Activated CD8-positive, alpha-beta T cell treated with anti-CD3 and anti-CD28 coated beads for 36 hours (primary cell): ENCODE measurements at regions not wholly inside any gene's neighbourhood (a gene's known extent, or its start where the extent isn't known, plus 50 kb on each side); places are given as distances from the start of the nearest gene placed in this dataset.

Source experiments
- ATAC-seq: fragments of 200-7000 bp; cut with Tn5 transposase; one replicate; pipeline ENCODE4 v1.10.0; 2021; ENCODE audit warnings: mild to moderate bottlenecking, moderate library complexity
- CTCF ChIA-PET: fragments of 350-600 bp; sonication (Branson Sonifier 250); formaldehyde crosslinking; loops from one replicate; lab custom pipeline; 2021; ENCODE audit warnings: antibody characterized with exemption; lab: Charles Lee
- POLR2A ChIA-PET: fragments of 350-600 bp; sonication (Branson Sonifier 250); formaldehyde crosslinking; loops from one replicate; lab custom pipeline; 2021; ENCODE audit warnings: antibody characterized with exemption; lab: Charles Lee
- DNase-seq: peaks from one replicate; pipeline ENCODE4 v3.0.0-alpha.2; 2020
- H3K27ac Mint-ChIP-seq: one replicate; pipeline ENCODE4 v1.8.0; 2021; ENCODE audit warnings: mild to moderate bottlenecking, mixed read lengths
- H3K27me3 Mint-ChIP-seq: one replicate; pipeline ENCODE4 v1.8.0; 2021; ENCODE audit warnings: mixed read lengths
- H3K36me3 Mint-ChIP-seq: one replicate; pipeline ENCODE4 v1.8.0; 2021; ENCODE audit warnings: low read depth, mixed read lengths
- H3K4me1 Mint-ChIP-seq: one replicate; pipeline ENCODE4 v1.8.0; 2021; ENCODE audit warnings: low read depth, mixed read lengths
- H3K4me3 Mint-ChIP-seq: one replicate; pipeline ENCODE4 v1.8.0; 2021; ENCODE audit warnings: mild to moderate bottlenecking, moderate library complexity, mixed read lengths
- H3K9me3 Mint-ChIP-seq: one replicate; pipeline ENCODE4 v1.8.0; 2021; ENCODE audit warnings: mixed read lengths
- intact Hi-C: fragments of 100-400 bp; cut with micrococcal nuclease; formaldehyde crosslinking; loops from one replicate; pipeline ENCODE4 v1.10.0; 2022
- TF ChIP-seq, protein P1 (sequence below): fragments of 200-600 bp; IDR thresholded peaks from one replicate; pipeline ENCODE4 v1.8.0; 2022; ENCODE audit warnings: antibody characterized with exemption, mild to moderate bottlenecking

DNA sequence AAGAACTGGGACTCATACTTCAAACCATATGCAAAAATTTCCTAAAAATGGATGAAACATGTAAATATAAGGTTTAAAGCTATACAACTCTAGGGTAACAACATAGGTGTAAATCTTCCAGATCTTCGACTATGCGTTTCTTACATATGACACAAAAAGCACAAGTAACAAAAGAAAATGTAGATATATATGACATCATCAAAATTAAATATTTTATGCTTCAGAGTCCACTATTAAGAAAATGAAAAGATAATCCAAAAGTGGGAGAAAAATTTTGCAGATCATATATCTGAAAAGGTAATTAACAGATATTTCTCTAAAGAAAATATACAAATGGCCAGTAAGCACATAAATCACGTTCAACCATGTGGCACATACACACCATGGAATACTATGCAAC lies 164.2 kb upstream of the ACTRT1 start:
- H3K4me3 Mint-ChIP-seq: no peak overlapping the region
- H3K27me3 Mint-ChIP-seq: no peaks in the 10 kb centered on the region
- intact Hi-C loops: no loop called here
- no peaks in the 10 kb centered on the region for H3K4me1 Mint-ChIP-seq
- TF ChIP-seq, protein P1, sequence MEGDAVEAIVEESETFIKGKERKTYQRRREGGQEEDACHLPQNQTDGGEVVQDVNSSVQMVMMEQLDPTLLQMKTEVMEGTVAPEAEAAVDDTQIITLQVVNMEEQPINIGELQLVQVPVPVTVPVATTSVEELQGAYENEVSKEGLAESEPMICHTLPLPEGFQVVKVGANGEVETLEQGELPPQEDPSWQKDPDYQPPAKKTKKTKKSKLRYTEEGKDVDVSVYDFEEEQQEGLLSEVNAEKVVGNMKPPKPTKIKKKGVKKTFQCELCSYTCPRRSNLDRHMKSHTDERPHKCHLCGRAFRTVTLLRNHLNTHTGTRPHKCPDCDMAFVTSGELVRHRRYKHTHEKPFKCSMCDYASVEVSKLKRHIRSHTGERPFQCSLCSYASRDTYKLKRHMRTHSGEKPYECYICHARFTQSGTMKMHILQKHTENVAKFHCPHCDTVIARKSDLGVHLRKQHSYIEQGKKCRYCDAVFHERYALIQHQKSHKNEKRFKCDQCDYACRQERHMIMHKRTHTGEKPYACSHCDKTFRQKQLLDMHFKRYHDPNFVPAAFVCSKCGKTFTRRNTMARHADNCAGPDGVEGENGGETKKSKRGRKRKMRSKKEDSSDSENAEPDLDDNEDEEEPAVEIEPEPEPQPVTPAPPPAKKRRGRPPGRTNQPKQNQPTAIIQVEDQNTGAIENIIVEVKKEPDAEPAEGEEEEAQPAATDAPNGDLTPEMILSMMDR: no peak
- DNase-seq (no peak), ATAC-seq (no peak)
- POLR2A ChIA-PET: no interaction called here
- CTCF ChIA-PET: no interaction called here
- no peak overlapping the region for H3K27ac Mint-ChIP-seq
- no peaks in the 10 kb centered on the region for H3K36me3 Mint-ChIP-seq
- H3K9me3 Mint-ChIP-seq: peaks cover 5% of the 10 kb centered on the region

DNA sequence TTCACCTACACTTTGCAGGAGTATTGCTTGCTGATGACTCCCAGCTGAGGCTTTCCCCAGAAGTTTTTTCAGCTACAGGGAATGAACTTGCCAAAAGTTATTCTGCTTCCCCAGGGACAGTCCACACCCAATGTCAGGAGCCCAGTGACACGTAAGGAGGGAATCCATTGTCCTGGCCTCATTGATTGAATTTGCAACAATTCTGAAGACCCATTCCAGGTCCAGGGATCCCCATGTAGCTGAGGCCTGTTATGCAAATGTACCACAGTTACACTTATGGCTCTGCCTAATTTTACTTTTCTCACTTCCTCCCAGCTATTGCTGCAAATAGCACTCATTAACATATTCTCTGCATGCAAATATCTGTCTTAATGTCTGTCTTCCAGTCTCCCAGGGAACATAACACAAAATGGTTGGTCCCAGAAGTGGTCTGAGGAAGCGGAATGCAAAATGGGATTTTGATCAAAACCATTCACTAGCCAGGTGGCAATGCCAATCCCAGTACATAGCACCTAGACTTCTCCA lies 113.7 kb upstream of the ACTRT1 start:
- Mint-ChIP-seq H3K27ac (no peak overlapping the region), H3K36me3 (no peaks in the 10 kb centered on the region), H3K4me1 (no peaks in the 10 kb centered on the region), H3K4me3 (no peak overlapping the region), H3K9me3 (peaks cover 4% of the 10 kb centered on the region), H3K27me3 (no peaks in the 10 kb centered on the region)
- CTCF ChIA-PET: no interaction called here
- no peak for ATAC-seq
- TF ChIP-seq, protein P1: no peak
- DNase-seq: no peak
- intact Hi-C loops: no loop called here
- POLR2A ChIA-PET: no interaction called here

DNA sequence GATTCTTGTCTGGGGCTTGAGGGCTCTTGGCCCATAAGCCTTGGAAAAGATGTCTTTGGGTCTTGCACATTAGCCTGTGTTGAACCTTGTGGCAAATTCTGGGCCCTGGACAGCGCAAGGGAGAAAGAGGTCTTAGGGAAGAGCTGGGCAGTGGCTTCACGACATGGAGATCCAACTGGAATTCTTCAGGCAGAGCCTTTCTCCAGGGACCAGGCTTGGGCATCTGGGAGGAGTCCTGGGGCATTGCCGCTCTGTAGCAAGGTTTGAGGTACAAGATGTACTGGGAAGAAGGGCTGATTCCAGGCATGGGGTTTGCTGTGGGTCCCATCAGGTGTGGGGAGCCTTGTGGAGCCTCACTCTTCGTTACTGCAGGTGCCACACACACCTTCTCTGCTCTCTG lies 104.0 kb upstream of the ACTRT1 start:
- ATAC-seq: no peak
- ChIA-PET CTCF (no interaction called here), POLR2A (no interaction called here)
- Mint-ChIP-seq H3K9me3 (peaks cover 5% of the 10 kb centered on the region), H3K36me3 (no peaks in the 10 kb centered on the region), H3K4me3 (no peak overlapping the region), H3K4me1 (no peaks in the 10 kb centered on the region), H3K27ac (no peak overlapping the region), H3K27me3 (no peaks in the 10 kb centered on the region)
- DNase-seq: no peak
- intact Hi-C loops: no loop called here
- TF ChIP-seq, protein P1: no peak

DNA sequence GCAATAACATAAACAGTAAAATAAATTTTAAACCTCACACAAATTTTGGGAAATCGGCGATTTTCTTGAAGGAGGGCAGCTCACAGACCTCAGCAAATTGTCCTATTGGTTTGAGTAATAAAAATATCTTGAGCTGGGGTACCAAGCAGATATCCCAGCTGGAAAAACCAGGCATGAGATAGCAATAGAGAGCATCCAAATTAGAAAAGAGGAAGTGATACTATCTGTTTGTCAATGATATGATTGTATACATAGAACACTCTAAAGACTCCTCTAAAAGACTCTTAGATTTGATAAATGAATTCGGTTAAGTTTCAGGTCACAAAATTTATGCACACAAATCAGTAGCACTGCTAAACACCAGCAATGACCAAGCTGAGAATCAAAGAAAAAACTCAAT lies 90.5 kb upstream of the ACTRT1 start:
- Mint-ChIP-seq H3K4me1 (no peaks in the 10 kb centered on the region), H3K4me3 (no peak overlapping the region), H3K27me3 (no peaks in the 10 kb centered on the region), H3K27ac (no peak overlapping the region), H3K9me3 (peaks cover 1% of the 10 kb centered on the region), H3K36me3 (no peaks in the 10 kb centered on the region)
- TF ChIP-seq, protein P1: no peak
- POLR2A ChIA-PET: no interaction called here
- CTCF ChIA-PET: no interaction called here
- intact Hi-C loops: no loop called here
- no peak for DNase-seq
- no peak for ATAC-seq

DNA sequence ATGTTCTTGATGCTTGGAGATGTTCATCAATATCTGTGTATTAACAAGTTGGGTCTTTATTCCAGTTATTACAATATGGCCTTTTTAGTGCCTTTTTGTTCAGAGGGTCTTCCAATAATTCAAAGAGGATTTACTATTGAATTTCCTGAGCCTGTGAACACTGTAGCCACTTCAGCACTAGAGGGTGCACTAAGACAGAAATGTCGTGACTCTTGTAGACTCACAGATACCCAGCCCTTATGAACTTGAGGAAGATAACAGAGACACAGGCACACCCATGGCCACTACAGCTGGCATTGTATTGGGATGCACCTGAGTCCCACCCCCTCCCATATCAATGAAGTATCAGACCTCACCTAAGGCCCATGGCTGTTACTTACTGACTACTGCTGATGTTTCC lies 54.4 kb upstream of the ACTRT1 start:
- Mint-ChIP-seq H3K36me3 (no peaks in the 10 kb centered on the region), H3K4me3 (no peak overlapping the region), H3K27me3 (no peaks in the 10 kb centered on the region), H3K4me1 (no peaks in the 10 kb centered on the region), H3K9me3 (no peaks in the 10 kb centered on the region), H3K27ac (no peak overlapping the region)
- intact Hi-C loops: no loop called here
- DNase-seq: no peak
- POLR2A ChIA-PET: no interaction called here
- TF ChIP-seq, protein P1: no peak
- ATAC-seq: no peak
- CTCF ChIA-PET: no interaction called here
